Natural killer cell (primary cell): ENCODE measurements at regions not wholly inside any gene's neighbourhood (a gene's known extent, or its start where the extent isn't known, plus 50 kb on each side); places are given as distances from the start of the nearest gene placed in this dataset.

ENCODE experiments used
- ATAC-seq, 3 donors: fragments of 150-1000 bp in 2 of 3; fragments of 200-7000 bp in 1 of 3; cut with Tn5 transposase; 1 replicate in 1 of 3; 2 replicates in 2 of 3; pipeline ENCODE4 v1.10.0; 2021; ENCODE audit warnings: mild to moderate bottlenecking in 2 of 3, moderate library complexity in 2 of 3
- DNase-seq, 2 donors: peaks; one replicate each; pipeline versions ENCODE4 v3.0.0 to v3.0.0-alpha.2; 2013 to 2021; ENCODE audit warnings: mixed read lengths in 1 of 2
- H3K27ac ChIP-seq: one replicate; pipeline ENCODE4 v1.5.1; 2013; ENCODE audit warnings: mild to moderate bottlenecking, low read length
- H3K27me3 ChIP-seq: one replicate; pipeline ENCODE4 v1.6.1; 2013; ENCODE audit warnings: low read length; ENCODE audit not compliant: control insufficient read depth, insufficient read depth
- H3K36me3 ChIP-seq: one replicate; pipeline ENCODE4 v1.6.1; 2013; ENCODE audit warnings: low read length; ENCODE audit not compliant: control insufficient read depth, insufficient read depth
- H3K4me1 ChIP-seq: one replicate; pipeline ENCODE4 v1.6.1; 2013; ENCODE audit warnings: low read length; ENCODE audit not compliant: control insufficient read depth, insufficient read depth
- H3K4me3 ChIP-seq: one replicate; pipeline ENCODE4 v1.5.1; 2013; ENCODE audit warnings: low read length
- H3K9me3 ChIP-seq: one replicate; pipeline ENCODE4 v1.6.1; 2013; ENCODE audit warnings: low read length; ENCODE audit not compliant: control insufficient read depth, insufficient read depth
- H3K27ac Mint-ChIP-seq, 2 donors: one replicate each; pipeline ENCODE4 v1.8.0; 2022; ENCODE audit warnings: mild to moderate bottlenecking in 2 of 2, mixed read lengths in 2 of 2, moderate library complexity in 1 of 2
- H3K27me3 Mint-ChIP-seq, 2 donors: one replicate each; pipeline ENCODE4 v1.8.0; 2022; ENCODE audit warnings: low read depth in 2 of 2, mixed read lengths in 2 of 2
- H3K36me3 Mint-ChIP-seq: one replicate; pipeline ENCODE4 v1.8.0; 2022; ENCODE audit warnings: mixed read lengths
- H3K4me1 Mint-ChIP-seq, 2 donors: one replicate each; pipeline ENCODE4 v1.8.0; 2022; ENCODE audit warnings: mixed read lengths in 2 of 2
- H3K4me3 Mint-ChIP-seq: one replicate; pipeline ENCODE4 v1.8.0; 2022; ENCODE audit warnings: mild to moderate bottlenecking, moderate library complexity, mixed read lengths
- H3K9me3 Mint-ChIP-seq, 2 donors: one replicate each; pipeline ENCODE4 v1.8.0; 2022; ENCODE audit warnings: mixed read lengths in 2 of 2
- CTCF ChIP-seq: fragments of 200-600 bp; IDR thresholded peaks from one replicate; pipeline ENCODE4 v1.8.0; 2022; ENCODE audit warnings: antibody characterized with exemption
- WGBS: methylation state at CpG from one replicate; pipeline ENCODE4 v1.1.7; 2013; ENCODE audit warnings: missing lambda C conversion rate; ENCODE audit not compliant: insufficient coverage; 5-methylcytosine and 5-hydroxymethylcytosine counted together
- intact Hi-C: fragments of 100-400 bp; cut with micrococcal nuclease; formaldehyde crosslinking; loops from one replicate; pipeline ENCODE4 v1.14.2; 2022

- H3K27ac ChIP-seq, result no peak overlapping the region
- Mint-ChIP-seq H3K9me3 (peaks cover 0 to 5% of the 10 kb centered on the region in 2 donors), H3K27ac (no peak overlapping the region), H3K4me3 (no peak overlapping the region), H3K27me3 (no peaks in the 10 kb centered on the region), H3K4me1 (no peaks in the 10 kb centered on the region), H3K36me3 (no peaks in the 10 kb centered on the region)
- no peaks in the 10 kb centered on the region for H3K36me3 ChIP-seq
- no peak for TF ChIP-seq CTCF
- no peak overlapping the region for H3K4me3 ChIP-seq
- no peaks in the 10 kb centered on the region for H3K27me3 ChIP-seq
- H3K9me3 ChIP-seq, result no peaks in the 10 kb centered on the region
- intact Hi-C loops, result no loop called here
- ATAC-seq, result no peak
- WGBS, result 78% methylated on average over 18 of the region's 18 CpGs
- H3K4me1 ChIP-seq, result no peaks in the 10 kb centered on the region
- DNase-seq, result no peak
Observed at GRCh38 chr4:8736090-8736825, 135.4 kb downstream of the HMX1 start.

- Mint-ChIP-seq H3K4me1 (no peaks in the 10 kb centered on the region), H3K36me3 (no peaks in the 10 kb centered on the region), H3K9me3 (peaks cover 0 to 5% of the 10 kb centered on the region in 2 donors), H3K27me3 (no peaks in the 10 kb centered on the region), H3K27ac (no peak overlapping the region), H3K4me3 (no peak overlapping the region)
- Histone ChIP-seq H3K27ac (no peak overlapping the region), H3K9me3 (no peaks in the 10 kb centered on the region), H3K4me1 (no peaks in the 10 kb centered on the region), H3K4me3 (no peak overlapping the region), H3K36me3 (no peaks in the 10 kb centered on the region), H3K27me3 (no peaks in the 10 kb centered on the region)
- ATAC-seq (no peak), DNase-seq (no peak)
- intact Hi-C loops, result no loop called here
- 86% methylated on average over 13 of the region's 14 CpGs for WGBS
- TF ChIP-seq CTCF, result no peak
Observed at GRCh38 chr4:8735236-8736089, 136.2 kb downstream of the HMX1 start.

DNA sequence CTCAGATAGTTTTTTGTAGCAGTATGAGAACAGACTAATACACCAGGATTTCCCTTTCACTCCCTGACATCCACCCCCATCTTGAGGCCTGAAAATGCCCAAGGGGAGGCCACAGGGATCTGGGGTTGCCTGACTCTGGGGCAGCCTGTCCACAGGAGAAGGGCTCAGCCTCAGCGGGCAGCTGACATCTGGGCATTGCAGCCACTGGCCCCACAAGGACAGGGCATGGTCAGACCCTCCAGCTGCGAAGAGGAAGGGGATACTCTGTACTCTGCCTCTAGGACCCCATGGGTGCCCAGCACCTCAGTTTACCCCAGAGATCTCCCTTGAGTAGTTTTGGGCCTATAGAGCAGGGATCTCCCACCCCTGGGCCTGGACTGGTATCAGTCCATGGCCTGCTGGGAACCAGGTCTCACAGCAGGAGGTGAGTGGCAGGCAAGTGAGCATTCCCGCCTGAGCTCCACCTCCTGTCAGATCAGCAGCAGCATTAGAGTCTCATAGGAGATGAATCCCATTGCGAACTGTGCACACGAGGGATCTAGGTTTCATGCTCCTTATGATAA lies 138.9 kb downstream of the HMX1 start:
- DNase-seq (no peak), ATAC-seq (peak in 1 of 3 donors; percentile 20)
- Mint-ChIP-seq H3K27ac (no peak overlapping the region), H3K4me1 (peaks cover 0 to 4% of the 10 kb centered on the region in 2 donors), H3K36me3 (no peaks in the 10 kb centered on the region), H3K4me3 (no peak overlapping the region), H3K9me3 (peaks cover 0 to 5% of the 10 kb centered on the region in 2 donors), H3K27me3 (no peaks in the 10 kb centered on the region)
- 89% methylated on average over 5 of the region's 5 CpGs for WGBS
- H3K9me3 ChIP-seq, result no peaks in the 10 kb centered on the region
- no peak for TF ChIP-seq CTCF
- H3K27ac ChIP-seq, result no peak overlapping the region
- H3K36me3 ChIP-seq, result no peaks in the 10 kb centered on the region
- no peaks in the 10 kb centered on the region for H3K27me3 ChIP-seq
- intact Hi-C loops, result no loop called here
- no peak overlapping the region for H3K4me3 ChIP-seq
- no peaks in the 10 kb centered on the region for H3K4me1 ChIP-seq
